GM13976 (cell line): ENCODE measurements at regions not wholly inside any gene's neighbourhood (a gene's known extent, or its start where the extent isn't known, plus 50 kb on each side); places are given as distances from the start of the nearest gene placed in this dataset.

Source experiments
- DNase-seq: peaks from one replicate; pipeline ENCODE4 v3.0.0; 2012; ENCODE audit warnings: low spot score
- CTCF ChIP-seq: IDR thresholded peaks from 2 replicates; pipeline ENCODE4 v1.5.1; 2012; ENCODE audit warnings: borderline replicate concordance, mild to moderate bottlenecking; ENCODE audit not compliant: insufficient read depth; ENCODE audit errors: extremely low read depth, missing control alignments, control extremely low read depth
- in situ Hi-C: fragments of 300-500 bp; cut with MboI; formaldehyde crosslinking; loops from one replicate; pipeline ENCODE4 v1.12.0; 2022; ENCODE audit warnings: low sequenced_read_pairs, mixed read lengths, inconsistent platforms; ENCODE audit not compliant: unreplicated experiment

- in situ Hi-C loops, result no loop called here
- no peak for DNase-seq
- TF ChIP-seq CTCF, result no peak
Observed at GRCh38 chr16:73159296-73159695, 111.4 kb upstream of the ZFHX3 start.

GRCh38 chr16:73157861-73158260 is 109.9 kb upstream of the ZFHX3 start:
- in situ Hi-C loops, result no loop called here
- no peak for DNase-seq
- TF ChIP-seq CTCF, result no peak

- TF ChIP-seq CTCF, result no peak
- no peak for DNase-seq
- in situ Hi-C loops, result no loop called here
Observed at GRCh38 chr16:73154063-73154870, 106.3 kb upstream of the ZFHX3 start.

- DNase-seq, result no peak
- no peak for TF ChIP-seq CTCF
Observed at GRCh38 chr16:73152386-73153125, 104.6 kb upstream of the ZFHX3 start.

GRCh38 chr16:73151941-73152340 is 104.0 kb upstream of the ZFHX3 start:
- in situ Hi-C loops, result no loop called here
- TF ChIP-seq CTCF, result no peak
- no peak for DNase-seq

More at GRCh38 chr16:73152386-73153125, 104.6 kb upstream of the ZFHX3 start:
- in situ Hi-C loops, result no loop called here

- in situ Hi-C loops, result no loop called here
- DNase-seq, result no peak
- TF ChIP-seq CTCF, result no peak
Observed at GRCh38 chr16:73151225-73151624, 103.3 kb upstream of the ZFHX3 start.
